Superior temporal gyrus (tissue), 1 donor: ENCODE measurements at regions not wholly inside any gene's neighbourhood (a gene's known extent, or its start where the extent isn't known, plus 50 kb on each side); places are given as distances from the start of the nearest gene placed in this dataset.

ENCODE experiments used
- DNase-seq: peaks from one replicate; pipeline ENCODE4 v3.0.0-alpha.2; 2016; ENCODE audit errors: extremely low spot score

GRCh38 chr6:94074764-94075163, 655.4 kb upstream of the EPHA7 start:
- no peak for DNase-seq

DNA sequence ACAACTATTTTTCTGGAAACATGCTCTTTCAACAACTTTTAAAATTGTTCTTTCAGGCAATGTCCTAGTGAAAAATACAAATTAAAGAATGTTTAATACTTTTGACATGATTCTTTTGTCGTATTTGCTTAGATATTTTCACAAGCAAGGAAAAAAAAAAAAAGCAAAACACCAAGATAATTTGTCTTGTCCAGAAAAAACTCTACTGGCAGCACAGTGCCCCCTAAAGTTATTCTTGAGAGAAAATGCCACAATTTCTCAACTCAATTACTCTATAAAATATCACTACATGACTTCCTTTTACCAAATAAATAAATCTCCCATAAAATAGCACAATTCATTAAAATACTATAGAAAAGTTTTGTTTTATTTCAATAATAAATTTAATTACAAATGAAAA, 652.5 kb upstream of the EPHA7 start:
- peak; percentile 56 for DNase-seq

- DNase-seq, result no peak
Observed at GRCh38 chr6:94065707-94066337, 646.5 kb upstream of the EPHA7 start.

GRCh38 chr6:94052749-94053148, 633.4 kb upstream of the EPHA7 start:
- DNase-seq, result no peak

- no peak for DNase-seq
Observed at GRCh38 chr6:94050515-94050914, 631.2 kb upstream of the EPHA7 start.

GRCh38 chr6:94049001-94049400, 629.6 kb upstream of the EPHA7 start:
- DNase-seq, result no peak

- no peak for DNase-seq
Observed at GRCh38 chr6:94045099-94045829, 625.9 kb upstream of the EPHA7 start.

GRCh38 chr6:94041945-94042709, 622.8 kb upstream of the EPHA7 start:
- no peak for DNase-seq

- no peak for DNase-seq
Observed at GRCh38 chr6:94036024-94036423, 616.7 kb upstream of the EPHA7 start.

DNA sequence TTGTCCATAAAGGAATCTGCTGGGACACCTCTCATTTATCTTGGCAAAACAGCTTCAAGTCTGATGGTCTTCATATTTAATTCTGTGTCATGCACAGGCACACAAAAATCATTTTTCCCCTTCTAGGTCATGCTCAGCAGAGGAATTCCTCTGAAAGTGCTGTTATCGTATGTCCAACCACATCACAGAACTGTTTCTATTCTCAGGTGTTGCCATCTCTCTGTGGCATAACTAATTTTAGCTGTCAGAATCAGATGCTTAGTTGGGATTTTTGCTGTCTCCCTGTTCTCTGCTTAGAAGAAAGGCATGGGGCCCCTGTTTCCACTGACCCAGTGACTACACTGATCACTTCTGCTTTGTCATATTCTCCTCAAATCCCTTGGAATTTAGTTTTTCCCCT, 608.0 kb upstream of the EPHA7 start:
- DNase-seq, result no peak

DNA sequence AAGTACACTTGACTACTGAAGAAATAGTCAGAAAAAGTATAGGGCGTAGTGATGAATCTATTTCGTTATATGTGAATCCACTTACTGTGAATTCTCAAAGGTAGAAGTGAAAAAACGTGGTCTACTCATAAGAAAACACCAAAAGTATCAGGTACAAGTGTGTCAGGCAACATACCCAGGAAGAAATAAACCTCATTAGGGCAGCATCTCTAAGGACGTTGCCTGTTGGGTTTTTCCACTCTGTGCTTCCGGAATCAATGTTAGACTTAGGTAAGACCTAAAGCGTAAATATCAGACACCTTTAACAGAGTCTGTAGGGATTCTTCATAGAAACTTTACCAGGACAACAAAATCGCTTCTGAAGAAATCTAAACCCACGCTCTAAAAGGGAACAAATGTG, 607.2 kb upstream of the EPHA7 start:
- DNase-seq, result no peak

GRCh38 chr6:94005835-94006234, 586.5 kb upstream of the EPHA7 start:
- DNase-seq, result no peak

- DNase-seq, result no peak
Observed at GRCh38 chr6:93992976-93993375, 573.6 kb upstream of the EPHA7 start.

DNA sequence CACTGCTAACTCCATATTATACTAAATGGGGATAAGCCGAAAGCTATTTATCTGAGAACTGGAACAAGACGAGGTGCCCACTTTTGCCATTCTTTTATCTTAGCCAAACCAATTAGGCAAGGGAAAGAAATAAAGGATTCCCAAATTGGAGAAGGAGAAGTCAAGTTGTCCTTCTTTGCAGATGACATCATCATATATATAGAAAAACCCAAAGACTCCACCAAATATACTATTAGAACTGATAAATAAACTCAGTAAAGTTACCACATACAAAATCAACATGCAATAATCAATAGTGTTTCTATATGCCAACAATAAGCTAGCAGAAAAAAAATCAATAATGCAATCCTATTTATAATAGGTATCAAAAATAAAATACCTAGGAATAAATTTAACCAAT, 570.3 kb upstream of the EPHA7 start:
- DNase-seq, result no peak

- no peak for DNase-seq
Observed at GRCh38 chr6:93985953-93986352, 566.6 kb upstream of the EPHA7 start.

- DNase-seq, result no peak
Observed at GRCh38 chr6:93975159-93975558, 555.8 kb upstream of the EPHA7 start.

GRCh38 chr6:93974332-93974731, 555.0 kb upstream of the EPHA7 start:
- DNase-seq, result no peak

DNA sequence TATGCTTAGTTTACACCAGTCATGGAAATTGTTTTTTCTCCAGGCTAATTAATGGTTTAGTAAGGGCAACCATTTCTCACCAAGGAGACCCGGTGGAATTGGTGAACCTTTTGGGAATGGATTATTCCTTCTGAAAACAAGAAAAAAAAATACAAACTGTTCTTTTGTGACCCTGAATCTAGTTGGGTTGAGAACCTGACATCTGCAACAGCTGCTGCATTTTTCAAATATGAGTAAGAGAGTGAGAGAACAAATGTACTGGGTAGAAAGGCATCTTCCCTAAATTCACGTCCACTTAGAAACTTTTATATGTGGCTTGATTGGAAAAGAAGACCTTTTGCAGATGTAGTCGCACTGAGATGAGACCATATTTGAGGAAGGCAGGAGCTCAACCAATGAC, 553.4 kb upstream of the EPHA7 start:
- DNase-seq, result no peak

DNA sequence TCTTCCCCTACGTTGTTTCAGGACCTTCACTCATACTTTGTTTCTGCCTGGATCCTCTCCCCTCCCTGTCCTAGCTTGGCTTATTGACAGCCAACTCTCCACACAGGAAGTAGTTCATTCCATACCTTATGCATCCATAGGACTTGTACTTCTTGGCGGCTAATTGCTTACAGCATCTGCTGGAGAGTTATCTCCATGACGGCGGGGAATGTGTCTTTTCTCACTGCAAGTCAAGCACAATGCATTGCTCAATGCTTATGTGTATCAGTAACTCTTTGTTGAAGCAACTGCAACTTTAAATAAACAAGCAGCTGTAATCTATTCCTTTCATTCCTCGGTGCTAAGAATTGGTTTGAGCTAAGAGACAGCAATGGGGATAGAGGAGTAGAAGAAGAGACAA, 551.3 kb upstream of the EPHA7 start:
- DNase-seq, result no peak

DNA sequence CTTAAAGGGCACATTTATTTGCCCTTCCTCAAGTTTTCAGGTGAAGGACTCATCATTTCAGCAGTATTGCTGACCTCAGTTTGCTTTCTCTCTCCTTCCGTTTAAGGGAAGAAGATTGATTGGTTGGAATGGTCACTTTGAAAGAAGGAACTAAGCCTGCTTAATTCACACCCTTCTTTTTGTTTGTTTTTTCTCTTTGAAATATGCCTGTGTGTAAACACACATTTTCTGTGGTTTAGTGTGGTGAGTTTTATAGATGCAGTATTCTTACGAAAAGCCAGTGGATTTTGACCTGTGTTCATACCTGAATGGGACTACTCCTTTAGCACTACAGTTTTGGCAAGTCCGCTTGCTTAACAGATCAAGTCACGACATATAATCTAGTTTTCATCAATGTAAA, 548.8 kb upstream of the EPHA7 start:
- no peak for DNase-seq

GRCh38 chr6:93964926-93965325, 545.6 kb upstream of the EPHA7 start:
- DNase-seq, result no peak

- DNase-seq, result no peak
Observed at GRCh38 chr6:93964321-93964720, 545.0 kb upstream of the EPHA7 start.

DNA sequence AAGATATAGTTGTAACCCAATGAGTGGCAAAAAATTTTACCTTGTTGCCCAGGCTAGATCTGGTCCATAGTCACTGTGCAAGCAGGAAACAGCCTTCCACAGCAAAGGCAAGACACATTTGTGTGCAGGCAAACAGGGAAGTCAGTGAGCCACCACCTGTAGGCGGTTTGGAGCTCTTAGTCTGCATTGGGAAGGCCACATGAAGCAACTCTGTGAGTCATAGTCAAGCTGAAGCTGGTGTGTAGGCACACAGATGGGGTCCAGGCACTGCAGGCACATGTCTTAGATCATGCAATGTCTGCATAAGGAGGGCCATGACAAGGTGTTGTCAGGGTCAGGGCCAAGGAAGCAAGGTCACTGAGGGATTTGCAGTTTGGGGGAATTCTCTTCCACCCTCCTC, 543.2 kb upstream of the EPHA7 start:
- no peak for DNase-seq
